ENCODE measurements at regions not wholly inside any gene's neighbourhood (a gene's known extent, or its start where the extent isn't known, plus 50 kb on each side); places are given as distances from the start of the nearest gene placed in this dataset.

DNA sequence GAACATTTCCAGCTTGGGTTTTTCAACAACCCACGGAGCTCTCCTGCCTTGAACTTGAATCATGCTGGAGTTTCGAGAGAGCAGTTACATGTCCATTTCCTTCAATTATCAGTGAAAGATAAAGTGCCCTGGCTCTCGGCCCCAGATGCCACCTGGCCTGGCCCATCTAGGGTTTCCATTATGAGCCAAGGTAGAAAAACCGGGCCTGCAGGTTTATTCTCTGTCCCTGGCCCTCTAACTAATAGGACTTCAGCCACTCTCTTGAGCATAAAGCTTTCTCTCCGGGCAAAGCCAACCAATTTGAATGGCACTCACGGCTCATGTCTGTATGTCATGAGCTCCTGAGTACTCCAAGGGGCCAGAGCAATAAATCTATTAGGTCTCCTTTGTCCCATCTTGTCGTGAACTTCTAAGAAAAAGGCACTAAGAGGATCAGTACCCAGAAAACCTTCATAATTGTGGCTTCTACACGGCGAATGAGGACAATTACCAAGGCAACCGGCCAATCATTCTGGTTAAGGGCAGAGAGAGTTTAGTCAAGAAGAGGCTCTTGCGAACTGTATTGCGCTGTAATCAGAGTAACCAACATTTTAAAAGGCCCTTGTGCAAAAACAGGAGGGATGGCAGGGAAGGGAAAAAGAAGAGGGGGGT, 392.3 kb downstream of the MED13L start:
- TF ChIP-seq EZH2 (IDR thresholded peaks at IDR 0.05; ENCODE audit: insufficient read depth, poor library complexity, severe bottlenecking) (no peak), EZH2phosphoT487 (IDR thresholded peaks at IDR 0.05; ENCODE audit: insufficient read depth, low read depth) (no peak)

Data from GM23248 (cell line).